GM10266 (cell line): ENCODE measurements at regions not wholly inside any gene's neighbourhood (a gene's known extent, or its start where the extent isn't known, plus 50 kb on each side); places are given as distances from the start of the nearest gene placed in this dataset.

ENCODE experiments used
- DNase-seq: peaks from one replicate; pipeline ENCODE4 v3.0.0; 2012; ENCODE audit errors: extremely low spot score
- TF ChIP-seq, protein P1 (sequence below): IDR thresholded peaks from 2 replicates; pipeline ENCODE4 v1.5.1; 2012; ENCODE audit warnings: mild to moderate bottlenecking, low read depth; ENCODE audit not compliant: control insufficient read depth, insufficient read depth; ENCODE audit errors: missing control alignments

DNA sequence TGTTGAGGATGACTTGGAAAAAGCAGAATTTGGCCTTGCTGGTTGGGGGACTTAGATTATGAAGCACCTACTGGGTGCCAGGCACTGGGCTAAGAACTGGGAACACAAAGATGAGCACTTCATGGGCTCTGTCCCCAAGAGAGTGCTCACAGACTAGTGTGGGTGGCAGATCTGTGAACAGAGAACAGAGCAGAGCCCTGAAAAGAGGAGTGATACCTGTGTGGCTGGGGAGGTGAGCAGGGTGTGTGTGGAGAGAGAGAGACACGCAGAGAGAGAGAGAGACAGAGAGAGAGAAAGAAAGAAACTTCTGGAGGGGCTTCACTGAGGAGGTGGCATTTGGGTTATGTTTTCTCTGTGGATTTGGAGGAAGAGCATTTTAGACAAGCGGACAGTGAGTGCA lies 61.1 kb upstream of the PPP2R5A start:
- DNase-seq, result no peak
- TF ChIP-seq, protein P1, sequence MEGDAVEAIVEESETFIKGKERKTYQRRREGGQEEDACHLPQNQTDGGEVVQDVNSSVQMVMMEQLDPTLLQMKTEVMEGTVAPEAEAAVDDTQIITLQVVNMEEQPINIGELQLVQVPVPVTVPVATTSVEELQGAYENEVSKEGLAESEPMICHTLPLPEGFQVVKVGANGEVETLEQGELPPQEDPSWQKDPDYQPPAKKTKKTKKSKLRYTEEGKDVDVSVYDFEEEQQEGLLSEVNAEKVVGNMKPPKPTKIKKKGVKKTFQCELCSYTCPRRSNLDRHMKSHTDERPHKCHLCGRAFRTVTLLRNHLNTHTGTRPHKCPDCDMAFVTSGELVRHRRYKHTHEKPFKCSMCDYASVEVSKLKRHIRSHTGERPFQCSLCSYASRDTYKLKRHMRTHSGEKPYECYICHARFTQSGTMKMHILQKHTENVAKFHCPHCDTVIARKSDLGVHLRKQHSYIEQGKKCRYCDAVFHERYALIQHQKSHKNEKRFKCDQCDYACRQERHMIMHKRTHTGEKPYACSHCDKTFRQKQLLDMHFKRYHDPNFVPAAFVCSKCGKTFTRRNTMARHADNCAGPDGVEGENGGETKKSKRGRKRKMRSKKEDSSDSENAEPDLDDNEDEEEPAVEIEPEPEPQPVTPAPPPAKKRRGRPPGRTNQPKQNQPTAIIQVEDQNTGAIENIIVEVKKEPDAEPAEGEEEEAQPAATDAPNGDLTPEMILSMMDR, result no peak

DNA sequence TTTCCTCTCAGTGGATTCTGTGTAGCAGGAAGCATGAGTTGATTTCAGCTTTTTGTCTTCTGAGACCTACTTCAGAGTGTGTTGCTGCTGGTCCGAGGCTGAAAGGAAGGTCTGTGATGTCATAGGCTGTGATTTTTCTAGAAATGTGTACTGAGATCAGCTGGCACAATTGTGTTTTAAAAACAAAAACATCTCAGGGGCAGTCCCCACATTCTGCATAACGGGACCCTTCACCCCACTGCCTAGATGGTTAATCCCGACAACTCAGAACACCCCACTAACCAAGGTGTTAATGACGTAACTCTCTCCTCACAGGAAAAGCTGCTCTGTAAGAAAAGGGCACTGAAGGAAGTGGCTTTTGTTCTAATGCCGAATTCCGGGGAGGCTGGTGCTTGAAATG lies 59.8 kb upstream of the PPP2R5A start:
- DNase-seq, result no peak
- TF ChIP-seq, protein P1, result no peak

DNA sequence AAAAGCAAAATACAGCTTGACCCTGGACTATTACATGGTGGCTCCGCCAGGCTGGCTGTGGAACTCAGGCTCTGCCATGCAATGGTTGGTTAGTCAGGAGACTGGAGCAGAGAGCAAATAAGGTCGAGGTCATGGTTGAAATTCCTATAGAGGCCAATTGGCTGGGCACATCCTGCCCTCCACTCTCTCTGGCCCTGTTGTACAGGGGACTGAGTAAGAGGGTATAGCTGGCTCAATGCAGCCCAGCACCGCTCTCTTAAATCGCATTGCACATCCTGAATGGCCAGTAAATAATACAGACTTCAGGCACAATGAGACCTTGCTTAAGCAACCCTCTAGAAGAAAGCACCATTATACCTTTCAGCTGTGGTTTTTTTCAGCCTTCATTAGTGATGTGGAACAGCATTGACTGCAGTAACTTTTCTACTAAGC lies 59.3 kb upstream of the PPP2R5A start:
- TF ChIP-seq, protein P1, result no peak
- no peak for DNase-seq

DNA sequence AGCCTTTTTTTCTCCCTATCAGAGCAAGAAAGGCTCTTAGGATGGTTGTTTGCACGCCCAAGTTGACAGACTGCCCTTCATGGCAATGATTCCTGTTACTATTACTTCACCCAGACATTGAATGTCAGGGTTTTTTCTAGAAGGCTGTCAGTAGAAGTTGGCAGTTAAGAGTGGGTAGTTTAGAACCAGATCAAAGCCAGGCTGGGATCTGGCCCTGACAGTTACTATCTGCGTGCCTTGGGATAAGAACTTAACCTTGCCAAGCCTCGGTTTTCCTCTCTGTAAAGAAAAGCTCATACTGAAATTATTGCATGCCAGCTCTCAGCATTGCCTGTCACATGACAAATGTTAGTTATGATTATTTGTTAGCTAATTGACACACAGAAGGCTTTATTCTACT lies 58.7 kb upstream of the PPP2R5A start:
- TF ChIP-seq, protein P1, result no peak
- DNase-seq, result no peak

DNA sequence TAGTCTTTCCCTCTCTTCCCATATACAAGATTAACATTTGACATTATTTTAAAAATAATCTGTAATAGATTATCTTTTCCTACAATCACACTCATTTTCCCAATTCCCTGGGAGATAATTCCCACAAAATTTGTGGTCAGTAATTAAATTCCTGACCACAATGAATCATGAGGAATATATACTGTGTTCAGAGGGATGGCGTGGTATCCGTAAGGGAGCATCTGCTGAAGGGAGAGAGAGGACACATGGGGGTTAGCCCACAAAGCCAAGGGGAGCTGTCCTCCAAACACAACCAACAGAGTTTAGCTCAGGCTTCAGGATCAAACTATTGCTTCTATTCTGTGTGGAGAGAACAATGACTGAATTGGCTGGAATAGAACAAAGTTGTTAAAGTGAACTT lies 57.1 kb upstream of the PPP2R5A start:
- TF ChIP-seq, protein P1, result no peak
- no peak for DNase-seq

DNA sequence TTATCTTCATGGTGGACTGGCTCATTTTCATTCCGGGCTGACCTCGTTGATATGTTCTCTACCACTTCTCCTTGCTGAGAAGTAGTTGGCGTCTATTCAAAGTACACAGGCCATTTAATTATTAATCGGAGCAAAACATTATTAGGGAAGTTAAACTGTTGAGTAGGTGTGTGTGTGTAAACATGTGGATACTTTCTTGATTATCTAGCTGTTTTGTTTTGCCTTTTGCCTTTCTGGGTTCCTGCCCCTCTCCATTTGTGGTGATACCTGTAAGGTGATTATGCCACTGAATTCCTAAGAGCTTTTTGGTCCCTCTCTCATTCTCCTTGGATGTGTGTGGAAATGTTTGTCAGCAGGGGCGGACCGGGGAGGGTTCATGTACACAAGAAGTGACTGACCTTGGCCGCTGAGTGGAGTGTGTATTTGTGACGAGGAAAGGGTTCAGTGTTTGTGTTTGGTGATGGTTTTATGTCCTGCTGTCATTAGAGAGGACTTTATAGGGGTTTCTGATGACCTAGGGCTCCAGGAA lies 56.6 kb upstream of the PPP2R5A start:
- DNase-seq, result no peak
- TF ChIP-seq, protein P1, result no peak

DNA sequence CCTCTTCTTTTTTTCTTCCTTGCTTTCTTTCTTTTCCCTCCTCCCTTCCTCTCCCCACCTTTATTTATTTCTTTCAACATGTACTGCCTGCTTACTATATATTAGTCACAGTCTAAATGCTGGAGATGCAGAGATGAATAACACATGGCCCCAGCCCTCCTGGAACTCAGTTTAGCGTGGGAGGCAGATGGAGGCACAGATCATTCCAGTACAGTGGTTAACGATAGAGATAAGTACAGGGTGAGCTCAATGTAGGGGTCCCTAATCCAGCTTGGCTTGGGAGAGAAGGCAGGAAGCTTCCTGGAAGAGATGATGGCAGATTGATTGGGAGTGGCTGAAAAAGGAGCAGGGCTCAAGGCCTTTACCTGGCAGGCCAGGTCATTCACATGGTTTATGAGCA lies 55.6 kb upstream of the PPP2R5A start:
- TF ChIP-seq, protein P1, result no peak
- no peak for DNase-seq
